AG20443 (cell line): ENCODE measurements at regions not wholly inside any gene's neighbourhood (a gene's known extent, or its start where the extent isn't known, plus 50 kb on each side); places are given as distances from the start of the nearest gene placed in this dataset.

Experiments used
- DNase-seq: peaks from one replicate; pipeline ENCODE4 v3.0.0; 2012; ENCODE audit warnings: low spot score, mixed read lengths

DNA sequence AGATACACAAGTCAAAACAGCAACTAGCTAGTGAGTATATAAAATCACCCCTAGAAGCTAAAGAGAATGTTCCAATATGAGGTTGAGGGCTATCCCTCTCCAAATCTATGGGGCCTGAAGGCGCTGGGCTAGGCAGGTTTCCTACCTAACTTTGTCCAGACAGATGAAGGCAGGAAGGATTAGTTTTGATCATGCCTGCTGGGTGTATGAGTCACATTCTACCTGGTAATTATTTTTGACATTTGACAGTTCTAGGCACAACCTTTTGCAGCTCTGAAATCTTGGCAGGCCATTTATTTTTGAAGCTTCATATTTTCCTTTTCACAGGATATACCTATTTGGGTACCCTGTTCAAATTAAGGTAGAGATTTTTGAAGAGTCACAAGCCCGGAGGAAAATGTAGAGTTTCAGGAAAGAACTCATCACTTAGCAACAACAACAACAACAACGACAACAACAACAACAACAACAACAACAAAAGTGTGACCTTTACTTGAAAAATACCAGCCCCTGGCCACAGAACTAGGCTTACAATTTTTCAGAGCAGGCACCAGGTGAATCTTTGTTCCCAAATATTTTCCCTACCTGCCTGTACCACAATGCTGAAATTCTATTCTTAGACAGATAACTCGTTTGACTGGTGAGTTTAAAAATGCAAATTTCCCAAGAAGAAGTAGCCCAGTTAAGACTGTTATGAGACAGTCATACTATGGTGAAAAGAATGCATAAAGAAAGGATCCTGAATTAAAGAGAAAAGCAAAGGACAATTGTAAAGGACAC is 175.5 kb upstream of the TUT7 start:
- no peak for DNase-seq

DNA sequence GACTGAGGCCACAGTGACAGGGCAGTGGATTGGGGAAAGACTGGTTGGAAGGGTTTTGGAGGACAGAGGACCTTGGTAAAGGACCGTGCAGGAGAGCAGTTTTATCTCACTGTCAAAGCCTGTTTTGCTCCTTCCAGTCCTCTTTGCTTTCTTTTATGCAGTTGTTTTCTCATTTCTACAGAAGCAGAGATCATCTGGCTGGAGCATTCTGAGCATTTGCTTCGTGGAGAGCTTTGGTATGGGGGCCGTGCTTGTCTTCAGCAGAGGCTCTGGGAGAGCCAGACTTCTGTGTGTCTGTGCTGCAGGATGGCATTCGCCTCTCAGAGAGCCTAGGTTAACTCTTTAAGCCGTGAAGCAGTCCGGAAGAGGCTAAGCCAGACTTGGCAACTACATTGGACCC is 171.8 kb upstream of the TUT7 start:
- DNase-seq: no peak

GRCh38 chr9:86525182-86525581 is 171.0 kb upstream of the TUT7 start:
- DNase-seq: no peak

GRCh38 chr9:86521977-86522376 is 167.8 kb upstream of the TUT7 start:
- no peak for DNase-seq

DNA sequence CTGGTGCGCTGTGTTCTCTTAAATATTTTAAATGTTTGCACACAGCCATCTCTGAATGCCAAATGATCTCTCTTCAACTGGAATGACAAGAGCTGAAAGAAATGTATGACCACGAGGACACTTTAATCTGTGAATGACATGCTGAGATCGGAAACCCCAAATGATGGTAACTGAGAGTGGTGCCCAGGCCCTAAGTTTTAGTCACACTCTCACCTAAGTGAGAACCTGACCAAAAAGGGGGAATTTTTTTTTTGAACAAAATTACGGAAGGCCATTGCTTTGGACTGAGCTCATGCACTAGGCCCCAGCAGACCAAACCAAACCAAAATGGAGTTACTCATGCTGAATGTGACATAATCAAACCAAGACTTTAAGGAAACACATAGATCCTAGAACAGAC is 167.1 kb upstream of the TUT7 start:
- no peak for DNase-seq

GRCh38 chr9:86519066-86519615 is 164.9 kb upstream of the TUT7 start:
- DNase-seq: no peak

DNA sequence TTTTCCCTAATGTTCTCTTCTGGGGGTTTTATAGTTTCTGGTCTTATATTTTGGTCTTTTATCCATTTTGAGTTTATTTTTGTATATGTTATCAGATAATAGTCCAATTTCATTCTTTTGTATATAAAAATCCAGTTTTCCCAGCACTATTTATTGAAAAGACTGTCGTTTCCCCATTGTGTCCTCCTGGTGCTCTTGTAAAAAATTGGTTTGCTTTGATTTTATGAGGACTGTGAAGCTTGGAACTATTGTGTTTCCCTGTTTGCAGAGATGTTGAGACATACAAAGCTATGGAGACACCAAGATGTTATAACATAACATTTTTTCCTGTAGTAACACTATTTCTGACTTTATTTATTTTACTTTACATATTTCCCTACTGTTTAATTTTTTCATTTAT is 163.3 kb upstream of the TUT7 start:
- no peak for DNase-seq

DNA sequence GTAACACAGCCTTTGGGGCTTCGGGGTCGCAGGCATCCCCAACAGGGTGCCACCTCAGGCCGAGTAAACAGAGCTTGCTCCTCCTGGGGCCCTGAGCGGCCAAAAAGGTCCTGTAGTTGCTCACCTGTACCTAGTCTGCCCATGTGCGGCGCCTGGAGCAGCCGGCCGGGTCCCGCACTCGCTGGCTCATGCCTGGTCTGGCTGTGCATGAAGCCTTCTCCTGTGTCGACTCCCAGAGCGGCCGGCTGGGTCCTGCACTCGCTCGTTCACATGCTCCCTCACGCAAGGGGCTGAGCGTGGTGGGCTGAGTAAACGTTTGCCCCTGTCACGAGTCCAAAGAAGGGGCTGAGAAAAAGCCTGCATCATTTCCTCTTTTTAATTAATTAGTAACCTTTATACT is 162.4 kb upstream of the TUT7 start:
- no peak for DNase-seq

DNA sequence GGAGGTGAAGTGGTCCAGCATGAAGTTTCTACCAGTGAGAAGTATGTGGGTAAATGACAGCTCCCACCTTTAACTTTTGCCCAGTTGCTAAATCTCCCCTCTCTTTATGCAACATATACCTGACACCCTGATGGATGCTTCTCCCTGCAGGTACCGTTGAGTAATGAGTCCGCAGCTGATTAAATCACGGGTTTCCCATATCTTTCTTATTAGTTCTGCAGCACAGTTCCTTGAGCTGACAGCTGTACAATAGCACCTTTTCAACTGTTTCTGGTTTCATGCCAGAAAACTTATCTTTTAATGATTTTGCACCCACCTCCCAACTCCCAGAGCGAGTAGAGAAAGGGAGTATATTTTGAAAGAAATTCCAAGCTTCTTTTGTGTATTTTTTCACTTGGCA is 161.0 kb upstream of the TUT7 start:
- no peak for DNase-seq

GRCh38 chr9:86513429-86513828 is 159.2 kb upstream of the TUT7 start:
- no peak for DNase-seq

DNA sequence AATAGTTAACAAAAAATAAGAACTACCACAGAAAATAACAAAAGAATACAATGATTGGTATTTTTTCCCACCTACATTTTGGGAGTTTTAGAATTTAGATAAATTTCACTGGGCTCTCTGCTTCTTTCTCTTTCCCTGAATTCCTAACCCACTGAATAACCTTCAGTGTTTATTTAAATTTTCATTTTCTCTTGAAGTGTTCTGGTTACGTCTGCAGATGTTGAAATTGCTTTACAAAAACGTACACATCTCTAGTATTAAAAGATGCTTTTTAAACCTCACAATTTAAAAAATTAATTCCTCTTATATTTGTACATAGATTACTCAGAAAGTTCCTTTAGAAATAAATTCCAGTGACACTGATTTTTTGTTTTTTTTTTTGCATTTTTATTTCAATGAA is 158.7 kb upstream of the TUT7 start:
- no peak for DNase-seq

DNA sequence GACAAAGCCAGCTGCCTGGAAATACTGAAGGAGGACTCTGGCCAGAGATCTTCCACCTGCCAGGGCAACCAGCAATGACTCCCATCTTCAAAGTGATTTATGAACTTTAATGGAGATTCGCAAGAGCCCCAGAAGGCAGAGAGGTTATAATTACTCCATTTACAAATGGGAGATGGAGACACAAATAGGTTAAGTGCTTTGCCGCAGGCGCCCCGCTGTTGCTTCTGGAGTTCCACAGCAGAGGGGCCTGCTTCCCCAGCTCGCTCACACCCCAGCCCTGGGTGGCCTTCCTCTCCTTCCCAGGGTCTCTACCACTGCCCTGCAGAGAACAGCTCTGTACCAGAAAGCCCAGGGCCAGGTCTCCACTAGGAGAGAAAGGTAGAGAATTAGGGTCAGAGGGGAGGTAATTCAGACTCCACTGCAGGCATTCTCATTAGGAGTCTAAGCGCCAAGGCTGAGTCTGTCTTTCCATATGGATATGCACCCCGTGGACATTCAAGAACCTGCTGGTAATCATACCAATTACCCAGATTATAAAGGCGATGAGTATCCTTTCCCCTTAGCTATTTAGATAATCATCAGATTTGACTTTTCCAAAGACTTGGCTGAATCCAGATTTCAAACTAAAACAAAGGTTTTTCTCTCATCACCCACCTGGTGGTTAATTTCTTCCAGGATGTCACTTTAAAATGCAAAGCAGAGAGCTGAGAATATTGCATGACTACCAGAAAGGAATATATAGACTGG is 157.6 kb upstream of the TUT7 start:
- no peak for DNase-seq

DNA sequence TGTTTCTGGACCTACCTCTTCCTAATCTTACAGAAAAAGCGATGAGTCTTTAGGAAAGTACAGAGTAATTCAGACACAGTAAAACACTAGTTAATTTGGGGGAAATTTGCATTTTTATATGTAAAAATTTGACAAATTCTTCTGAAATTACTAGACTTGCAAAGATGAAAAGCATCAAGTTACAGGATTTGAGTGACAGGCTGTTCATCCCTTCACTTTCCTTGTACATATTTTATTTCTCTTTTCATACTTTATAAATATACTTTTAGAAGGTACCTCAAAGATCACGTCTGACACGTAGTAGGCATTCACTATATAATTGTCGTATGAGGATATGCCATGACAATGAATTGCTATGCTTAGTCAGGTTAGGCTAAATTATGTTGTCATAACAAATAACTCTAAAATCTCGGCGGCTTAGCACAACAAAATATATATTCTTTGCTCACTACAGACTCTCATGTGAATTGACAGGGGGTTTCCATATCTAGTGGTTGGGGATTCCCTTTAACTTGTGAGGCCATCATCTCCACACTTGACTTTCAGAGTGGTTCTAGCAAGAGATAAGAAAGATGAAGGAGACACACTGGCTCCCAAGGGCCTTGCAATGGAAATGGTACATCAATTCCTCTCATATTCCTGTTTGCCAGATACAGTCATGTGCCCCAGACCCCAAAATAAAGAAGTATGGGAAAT is 154.1 kb upstream of the TUT7 start:
- no peak for DNase-seq

DNA sequence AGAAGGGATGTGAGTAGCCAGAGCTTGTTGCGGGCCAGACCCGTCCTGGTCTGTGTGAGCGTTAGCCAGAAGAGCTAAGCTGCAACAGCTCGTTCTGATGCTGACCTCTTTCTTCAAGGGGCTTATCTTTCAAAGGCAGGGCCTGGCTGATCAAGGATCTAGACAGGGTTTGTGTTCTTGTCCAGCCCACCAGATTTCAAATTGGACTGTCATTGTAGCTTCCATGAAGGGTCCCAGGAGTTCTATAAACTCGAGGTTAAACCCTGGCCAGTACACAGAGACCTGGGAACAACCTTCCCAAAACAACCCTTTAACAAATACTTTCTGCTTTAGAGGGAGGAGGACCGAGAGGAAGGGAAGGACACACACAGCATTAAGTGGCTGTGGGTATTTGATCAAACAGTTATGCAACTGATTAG is 153.0 kb upstream of the TUT7 start:
- no peak for DNase-seq

DNA sequence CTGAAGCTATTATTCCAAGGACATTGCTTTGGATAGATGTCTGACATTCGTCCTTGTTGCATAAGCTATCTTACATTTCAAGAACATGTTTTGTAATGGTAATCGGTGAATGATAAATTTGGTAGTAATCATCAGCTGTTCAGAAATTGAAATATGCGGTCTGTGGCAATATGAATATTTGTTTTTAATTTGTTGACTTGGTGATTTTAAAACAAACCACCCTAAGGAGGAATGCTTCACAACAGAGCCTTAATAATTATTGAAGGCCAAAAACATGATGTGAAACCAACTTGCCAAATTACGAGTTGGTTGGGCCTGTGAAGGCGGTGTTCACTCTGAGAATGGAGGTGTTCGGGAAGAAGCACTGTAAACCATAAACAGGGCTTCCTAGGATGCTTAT is 149.7 kb upstream of the TUT7 start:
- no peak for DNase-seq

DNA sequence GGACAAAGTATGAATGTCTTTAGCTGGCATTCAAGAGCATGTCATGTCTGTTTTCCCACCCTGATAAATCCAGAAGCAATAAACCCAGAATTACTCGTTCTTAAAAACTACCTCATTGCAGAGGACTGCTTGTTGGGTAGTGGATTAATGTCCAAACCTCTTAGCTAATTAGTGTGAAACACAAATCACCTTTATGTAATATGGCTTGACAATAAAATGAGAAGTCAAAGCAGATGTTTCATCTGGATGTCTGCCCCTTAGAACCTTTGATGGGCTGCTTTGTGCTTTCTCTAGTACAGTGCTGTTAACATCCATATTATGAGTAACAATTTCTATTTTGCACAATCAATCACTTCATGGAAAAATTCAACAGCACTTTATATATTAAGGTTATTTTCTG is 149.1 kb upstream of the TUT7 start:
- no peak for DNase-seq

GRCh38 chr9:86500667-86501435 is 146.6 kb upstream of the TUT7 start:
- peak; percentile 62 for DNase-seq

GRCh38 chr9:86500031-86500430 is 145.8 kb upstream of the TUT7 start:
- no peak for DNase-seq

GRCh38 chr9:86494644-86495111 is 140.5 kb upstream of the TUT7 start:
- DNase-seq: peak; percentile 28

GRCh38 chr9:86491468-86492266 is 137.5 kb upstream of the TUT7 start:
- DNase-seq: no peak

DNA sequence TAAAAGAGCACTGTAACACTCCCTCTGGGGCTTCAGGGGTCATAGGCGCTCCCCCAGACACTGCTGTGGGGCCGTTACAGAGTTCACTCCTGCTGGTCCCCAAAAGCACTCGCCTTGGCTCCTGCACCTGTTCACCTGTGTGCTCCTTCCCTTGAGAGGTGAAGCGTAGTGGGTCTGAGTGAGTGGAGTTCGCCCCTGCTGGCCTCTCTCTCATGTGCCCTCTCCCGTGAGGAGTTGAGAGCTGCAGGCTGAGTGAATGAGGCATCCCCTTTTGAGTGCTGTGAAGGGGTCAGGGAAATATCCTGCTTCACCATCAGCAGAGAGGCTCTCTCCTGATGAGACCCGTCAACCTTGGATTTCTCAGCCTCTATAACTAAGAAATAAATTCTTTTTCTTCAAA is 134.6 kb upstream of the TUT7 start:
- no peak for DNase-seq
